HepG2 (cell line): ENCODE measurements at regions not wholly inside any gene's neighbourhood (a gene's known extent, or its start where the extent isn't known, plus 50 kb on each side); places are given as distances from the start of the nearest gene placed in this dataset.

ENCODE experiments used
- BRD4 ChIP-seq: sonication (generic); formaldehyde crosslinking; IDR thresholded peaks from 2 replicates; pipeline ENCODE4 v1.4.0; 2020; ENCODE audit warnings: missing genetic modification reagents
- KAT7 ChIP-seq: IDR thresholded peaks from 2 replicates; pipeline ENCODE4 v1.6.1; 2018; ENCODE audit warnings: borderline replicate concordance, missing compliant biosample characterization
- NCOR1 ChIP-seq: fragments of 200-600 bp; sonication (generic); IDR thresholded peaks from 2 replicates; pipeline ENCODE4 v1.7.0; 2017; ENCODE audit warnings: antibody characterized with exemption, low read length, borderline replicate concordance
- NPAS2 ChIP-seq: sonication (generic); formaldehyde crosslinking; IDR thresholded peaks from 2 replicates; pipeline ENCODE4 v1.8.0; 2022; ENCODE audit warnings: mild to moderate bottlenecking, missing genetic modification reagents, borderline replicate concordance
- NR2F1 ChIP-seq, 2 experiments: fragments of 450-650 bp in 1 of 2; formaldehyde crosslinking in 1 of 2; IDR thresholded peaks; 2 replicates each; pipeline versions ENCODE4 v1.5.0 to v1.6.1; 2016 to 2020; ENCODE audit warnings: mild to moderate bottlenecking in 1 of 2, missing compliant biosample characterization in 1 of 2, missing genetic modification reagents in 1 of 2, moderate library complexity in 1 of 2
- PHF21A ChIP-seq: sonication (generic); formaldehyde crosslinking; IDR thresholded peaks from 2 replicates; pipeline ENCODE4 v1.5.0; 2020; ENCODE audit warnings: mild to moderate bottlenecking, missing genetic modification reagents
- REPIN1 ChIP-seq: sonication (generic); formaldehyde crosslinking; IDR thresholded peaks from 2 replicates; pipeline ENCODE4 v1.8.0; 2022; ENCODE audit warnings: missing genetic modification reagents, low read depth, mild to moderate bottlenecking, borderline replicate concordance
- RFXAP ChIP-seq: sonication (generic); formaldehyde crosslinking; IDR thresholded peaks from 2 replicates; pipeline ENCODE4 v1.4.0; 2020; ENCODE audit warnings: missing genetic modification reagents, borderline replicate concordance
- RORA ChIP-seq: sonication (generic); formaldehyde crosslinking; IDR thresholded peaks from 2 replicates; pipeline ENCODE4 v1.5.0; 2020; ENCODE audit warnings: mild to moderate bottlenecking, missing genetic modification reagents, moderate library complexity
- TEAD3 ChIP-seq: optimal IDR thresholded peaks from 2 replicates; pipeline ENCODE3; 2016; ENCODE audit warnings: borderline replicate concordance
- TGIF2 ChIP-seq: IDR thresholded peaks from 2 replicates; pipeline ENCODE4 v1.6.1; 2016; ENCODE audit warnings: control low read depth, missing compliant biosample characterization
- YY1 ChIP-seq: IDR thresholded peaks from 2 replicates; pipeline ENCODE4 v1.6.1; 2011; ENCODE audit warnings: low read length, low read depth, moderate library complexity, mild to moderate bottlenecking; ENCODE audit not compliant: insufficient read depth, insufficient replicate concordance
- ZNF101 ChIP-seq: sonication (generic); formaldehyde crosslinking; IDR thresholded peaks from 2 replicates; pipeline ENCODE4 v1.4.0; 2020; ENCODE audit warnings: mild to moderate bottlenecking, low read depth, missing genetic modification reagents, borderline replicate concordance
- TF ChIP-seq, protein P1 (sequence below): sonication (generic); formaldehyde crosslinking; IDR thresholded peaks from 2 replicates; pipeline ENCODE4 v1.4.0; 2020; ENCODE audit warnings: mild to moderate bottlenecking, missing genetic modification reagents
- TF ChIP-seq, protein P2 (sequence below): sonication (generic); formaldehyde crosslinking; IDR thresholded peaks from 2 replicates; pipeline ENCODE4 v1.5.0; 2020; ENCODE audit warnings: mild to moderate bottlenecking, missing genetic modification reagents
- TF ChIP-seq, protein P3 (sequence below): sonication (generic); formaldehyde crosslinking; IDR thresholded peaks from 2 replicates; pipeline ENCODE4 v1.8.1; 2023; ENCODE audit warnings: missing genetic modification reagents, inconsistent platforms, borderline replicate concordance

DNA sequence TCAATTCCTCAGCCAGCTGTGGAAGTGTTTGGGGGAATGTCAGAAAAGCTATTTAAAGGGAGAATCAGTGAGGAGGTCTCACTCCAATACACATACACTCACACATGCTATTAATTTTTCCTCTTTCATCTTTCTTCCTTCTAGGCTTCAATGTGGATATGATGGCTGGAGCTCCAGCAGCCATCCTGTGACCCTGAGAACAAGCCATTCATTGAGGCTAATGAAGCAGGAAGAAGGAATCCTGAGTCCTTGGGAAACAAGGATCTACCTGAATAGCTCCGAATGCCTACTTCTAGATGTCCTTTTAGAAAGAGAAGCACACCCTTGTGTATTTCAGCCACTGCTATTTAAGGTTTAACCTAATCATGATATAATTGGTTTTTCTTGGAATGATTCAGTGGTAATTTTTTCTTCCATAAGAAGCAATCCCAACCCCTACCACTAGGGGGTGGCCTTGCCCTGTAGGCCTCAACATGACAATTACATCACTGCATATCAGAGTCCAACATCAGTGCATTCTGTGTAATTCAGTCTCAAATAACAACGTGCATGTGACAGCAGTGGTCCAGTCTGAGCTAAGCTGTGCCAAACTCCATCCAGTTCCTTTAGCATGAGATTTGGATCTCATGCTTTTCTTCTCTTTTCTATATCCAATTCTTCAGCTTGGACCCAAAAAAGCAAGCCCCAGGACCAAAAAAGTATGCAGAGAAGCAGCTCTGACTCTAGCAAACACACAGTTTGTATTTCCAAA, 85.3 kb upstream of the ANKRD1 start (continued):
- TF ChIP-seq, protein P1, sequence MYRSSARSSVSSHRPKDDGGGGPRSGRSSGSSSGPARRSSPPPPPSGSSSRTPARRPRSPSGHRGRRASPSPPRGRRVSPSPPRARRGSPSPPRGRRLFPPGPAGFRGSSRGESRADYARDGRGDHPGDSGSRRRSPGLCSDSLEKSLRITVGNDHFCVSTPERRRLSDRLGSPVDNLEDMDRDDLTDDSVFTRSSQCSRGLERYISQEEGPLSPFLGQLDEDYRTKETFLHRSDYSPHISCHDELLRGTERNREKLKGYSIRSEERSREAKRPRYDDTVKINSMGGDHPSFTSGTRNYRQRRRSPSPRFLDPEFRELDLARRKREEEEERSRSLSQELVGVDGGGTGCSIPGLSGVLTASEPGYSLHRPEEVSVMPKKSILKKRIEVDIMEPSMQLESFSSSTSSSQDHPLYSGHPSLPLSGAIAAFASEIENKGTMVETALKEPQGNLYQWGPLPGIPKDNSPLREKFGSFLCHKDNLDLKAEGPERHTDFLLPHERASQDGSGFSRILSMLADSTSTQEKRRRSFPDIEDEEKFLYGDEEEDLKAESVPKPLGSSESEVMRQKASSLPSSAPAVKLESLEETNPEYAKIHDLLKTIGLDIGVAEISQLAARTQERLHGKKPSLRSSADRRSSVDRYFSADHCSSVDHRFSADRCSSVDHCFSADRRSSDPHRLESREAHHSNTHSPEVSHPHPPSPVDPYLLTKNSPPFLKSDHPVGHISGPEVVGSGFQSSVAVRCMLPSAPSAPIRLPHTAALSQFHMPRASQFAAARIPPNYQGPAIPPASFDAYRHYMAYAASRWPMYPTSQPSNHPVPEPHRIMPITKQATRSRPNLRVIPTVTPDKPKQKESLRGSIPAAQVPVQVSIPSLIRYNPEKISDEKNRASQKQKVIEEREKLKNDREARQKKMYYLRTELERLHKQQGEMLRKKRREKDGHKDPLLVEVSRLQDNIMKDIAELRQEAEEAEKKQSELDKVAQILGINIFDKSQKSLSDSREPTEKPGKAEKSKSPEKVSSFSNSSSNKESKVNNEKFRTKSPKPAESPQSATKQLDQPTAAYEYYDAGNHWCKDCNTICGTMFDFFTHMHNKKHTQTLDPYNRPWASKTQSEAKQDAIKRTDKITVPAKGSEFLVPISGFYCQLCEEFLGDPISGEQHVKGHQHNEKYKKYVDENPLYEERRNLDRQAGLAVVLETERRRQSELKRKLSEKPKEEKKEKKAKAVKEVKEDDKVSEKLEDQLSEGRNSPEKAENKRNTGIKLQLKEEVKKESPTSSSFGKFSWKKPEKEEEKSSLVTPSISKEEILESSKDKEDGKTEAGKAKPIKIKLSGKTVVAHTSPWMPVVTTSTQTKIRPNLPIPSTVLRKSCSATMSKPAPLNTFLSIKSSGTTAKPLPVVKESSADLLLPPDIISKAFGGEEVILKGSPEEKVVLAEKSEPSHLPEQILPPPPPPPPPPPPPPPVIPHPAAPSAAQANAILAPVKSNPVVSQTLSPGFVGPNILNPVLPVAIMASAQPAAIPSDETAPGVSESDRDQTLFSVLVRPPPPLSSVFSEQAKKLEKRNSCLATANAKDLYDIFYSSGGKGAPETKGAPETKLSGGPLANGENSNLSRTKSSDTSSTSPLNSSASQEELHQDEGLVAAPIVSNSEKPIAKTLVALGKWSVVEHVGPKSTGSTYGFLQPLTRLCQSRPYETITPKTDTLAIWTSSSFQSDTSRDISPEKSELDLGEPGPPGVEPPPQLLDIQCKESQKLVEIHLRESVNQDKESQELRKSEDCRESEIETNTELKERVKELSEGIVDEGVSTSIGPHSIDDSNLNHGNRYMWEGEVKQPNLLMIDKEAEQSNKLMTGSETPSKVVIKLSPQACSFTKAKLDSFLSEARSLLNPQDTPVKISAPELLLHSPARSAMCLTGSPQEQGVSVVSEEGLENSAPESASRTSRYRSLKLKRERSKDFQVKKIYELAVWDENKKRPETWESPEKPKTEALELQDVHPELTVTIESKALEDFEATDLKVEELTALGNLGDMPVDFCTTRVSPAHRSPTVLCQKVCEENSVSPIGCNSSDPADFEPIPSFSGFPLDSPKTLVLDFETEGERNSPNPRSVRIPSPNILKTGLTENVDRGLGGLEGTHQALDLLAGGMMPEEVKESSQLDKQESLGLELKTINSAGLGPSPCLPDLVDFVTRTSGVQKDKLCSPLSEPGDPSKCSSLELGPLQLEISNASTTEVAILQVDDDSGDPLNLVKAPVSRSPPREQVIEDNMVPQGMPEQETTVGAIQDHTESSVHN (CRISPR knock-in tag): no peak
- TF ChIP-seq, protein P2, sequence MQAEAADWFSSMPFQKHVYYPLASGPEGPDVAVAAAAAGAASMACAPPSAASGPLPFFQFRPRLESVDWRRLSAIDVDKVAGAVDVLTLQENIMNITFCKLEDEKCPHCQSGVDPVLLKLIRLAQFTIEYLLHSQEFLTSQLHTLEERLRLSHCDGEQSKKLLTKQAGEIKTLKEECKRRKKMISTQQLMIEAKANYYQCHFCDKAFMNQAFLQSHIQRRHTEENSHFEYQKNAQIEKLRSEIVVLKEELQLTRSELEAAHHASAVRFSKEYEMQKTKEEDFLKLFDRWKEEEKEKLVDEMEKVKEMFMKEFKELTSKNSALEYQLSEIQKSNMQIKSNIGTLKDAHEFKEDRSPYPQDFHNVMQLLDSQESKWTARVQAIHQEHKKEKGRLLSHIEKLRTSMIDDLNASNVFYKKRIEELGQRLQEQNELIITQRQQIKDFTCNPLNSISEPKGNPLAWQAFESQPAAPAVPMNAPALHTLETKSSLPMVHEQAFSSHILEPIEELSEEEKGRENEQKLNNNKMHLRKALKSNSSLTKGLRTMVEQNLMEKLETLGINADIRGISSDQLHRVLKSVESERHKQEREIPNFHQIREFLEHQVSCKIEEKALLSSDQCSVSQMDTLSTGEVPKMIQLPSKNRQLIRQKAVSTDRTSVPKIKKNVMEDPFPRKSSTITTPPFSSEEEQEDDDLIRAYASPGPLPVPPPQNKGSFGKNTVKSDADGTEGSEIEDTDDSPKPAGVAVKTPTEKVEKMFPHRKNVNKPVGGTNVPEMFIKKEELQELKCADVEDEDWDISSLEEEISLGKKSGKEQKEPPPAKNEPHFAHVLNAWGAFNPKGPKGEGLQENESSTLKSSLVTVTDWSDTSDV: no peak
- TF ChIP-seq YY1 (no peak), TGIF2 (CRISPR knock-in tag) (no peak), REPIN1 (CRISPR knock-in tag) (no peak), ZNF101 (CRISPR knock-in tag) (no peak), TEAD3 (CRISPR knock-in tag) (peak; percentile 71), NCOR1 (0 out of 2 replicates have a peak, but pooled peaks have one; percentile 33), RFXAP (CRISPR knock-in tag) (no peak), NPAS2 (CRISPR knock-in tag) (no peak), RORA (CRISPR knock-in tag) (no peak), NR2F1 (CRISPR knock-in tag; IDR thresholded peaks at IDR 0.05) (no peak), PHF21A (CRISPR knock-in tag) (no peak), BRD4 (CRISPR knock-in tag) (no peak), KAT7 (CRISPR knock-in tag) (no peak)
- TF ChIP-seq, protein P3, sequence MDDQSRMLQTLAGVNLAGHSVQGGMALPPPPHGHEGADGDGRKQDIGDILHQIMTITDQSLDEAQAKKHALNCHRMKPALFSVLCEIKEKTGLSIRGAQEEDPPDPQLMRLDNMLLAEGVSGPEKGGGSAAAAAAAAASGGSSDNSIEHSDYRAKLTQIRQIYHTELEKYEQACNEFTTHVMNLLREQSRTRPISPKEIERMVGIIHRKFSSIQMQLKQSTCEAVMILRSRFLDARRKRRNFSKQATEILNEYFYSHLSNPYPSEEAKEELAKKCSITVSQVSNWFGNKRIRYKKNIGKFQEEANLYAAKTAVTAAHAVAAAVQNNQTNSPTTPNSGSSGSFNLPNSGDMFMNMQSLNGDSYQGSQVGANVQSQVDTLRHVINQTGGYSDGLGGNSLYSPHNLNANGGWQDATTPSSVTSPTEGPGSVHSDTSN (CRISPR knock-in tag): no peak
